BLaER1 (cell line): ENCODE measurements at regions not wholly inside any gene's neighbourhood (a gene's known extent, or its start where the extent isn't known, plus 50 kb on each side); places are given as distances from the start of the nearest gene placed in this dataset.
A peak's percentile ranks its signal among the peaks of the same experiment; 100 is the strongest.

ENCODE experiments used
- H3K27ac ChIP-seq: shearing (Covaris generic); formaldehyde crosslinking; 2 replicates; pipeline ENCODE4 v1.8.1; 2022
- H3K27me3 ChIP-seq: shearing (Covaris generic); formaldehyde crosslinking; 2 replicates; pipeline ENCODE4 v1.8.1; 2022
- H3K36me3 ChIP-seq: shearing (Covaris generic); formaldehyde crosslinking; 2 replicates; pipeline ENCODE4 v1.8.1; 2022
- H3K4me1 ChIP-seq: shearing (Covaris generic); formaldehyde crosslinking; 2 replicates; pipeline ENCODE4 v1.8.1; 2022
- H3K4me2 ChIP-seq: shearing (Covaris generic); formaldehyde crosslinking; 2 replicates; pipeline ENCODE4 v1.8.1; 2022
- H3K4me3 ChIP-seq: shearing (Covaris generic); formaldehyde crosslinking; 2 replicates; pipeline ENCODE4 v1.8.1; 2022
- H3K9ac ChIP-seq: shearing (Covaris generic); formaldehyde crosslinking; 2 replicates; pipeline ENCODE4 v1.8.1; 2022
- H3K9me3 ChIP-seq: shearing (Covaris generic); formaldehyde crosslinking; 2 replicates; pipeline ENCODE4 v1.8.1; 2022
- H4K20me1 ChIP-seq: shearing (Covaris generic); formaldehyde crosslinking; 2 replicates; pipeline ENCODE4 v1.8.1; 2022
- Cebpa-rat ChIP-seq: shearing (Covaris generic); IDR thresholded peaks from 2 replicates; pipeline ENCODE4 v1.8.1; 2022

DNA sequence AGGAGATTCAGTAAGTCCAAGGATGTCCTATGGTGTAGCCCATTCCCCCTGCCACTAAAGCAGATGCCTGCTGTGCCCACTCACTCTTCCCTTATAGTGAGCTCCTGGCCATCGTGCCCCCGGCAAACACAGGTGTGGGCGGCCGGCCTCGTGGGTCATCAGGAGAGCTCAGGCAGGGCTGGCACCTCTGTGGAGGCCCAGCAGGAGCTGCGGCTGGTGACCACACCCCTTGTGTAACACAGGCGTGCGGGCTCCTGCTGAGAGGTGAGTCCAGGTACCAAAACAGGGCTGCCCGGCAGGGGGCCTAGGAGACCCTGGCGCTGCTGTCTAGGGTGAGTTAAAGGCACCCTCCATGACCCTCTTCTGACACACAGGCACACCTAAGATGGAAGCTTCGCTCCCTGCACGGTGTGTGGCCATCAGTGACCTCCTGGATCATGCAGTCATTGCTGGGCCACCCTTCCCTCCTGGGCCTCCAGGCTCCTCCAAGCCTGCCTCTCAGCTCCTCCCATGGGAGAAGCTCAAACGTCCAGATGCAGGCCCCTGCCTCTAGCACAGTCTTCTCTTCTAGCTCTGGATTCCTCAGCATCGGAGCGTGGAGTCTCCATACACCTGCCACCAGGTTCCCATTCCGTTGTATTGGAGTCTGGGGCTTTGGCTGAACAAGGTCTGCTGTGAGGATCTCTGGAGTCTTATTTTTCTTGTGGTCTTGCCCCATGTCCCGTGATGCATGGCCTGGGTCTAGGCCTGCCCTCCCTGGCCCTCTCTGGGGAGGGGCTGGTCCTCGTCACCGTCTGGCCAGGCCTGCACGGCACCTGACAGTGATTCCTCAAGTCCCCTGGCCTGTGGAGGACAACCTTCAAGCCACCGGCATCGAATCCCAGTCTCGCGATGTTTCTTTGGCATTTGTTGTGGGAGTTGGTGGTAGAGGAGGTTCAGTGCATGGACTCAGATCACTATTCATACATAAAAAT, 246.9 kb downstream of the ACKR3 start:
- H3K27me3 ChIP-seq: no peaks in the 10 kb centered on the region
- no peaks in the 10 kb centered on the region for H3K36me3 ChIP-seq
- no peak for TF ChIP-seq Cebpa-rat
- no peak overlapping the region for H3K4me2 ChIP-seq
- H3K9me3 ChIP-seq: peaks cover under 1% of the 10 kb centered on the region; the same call in 1 of the 2 replicates
- no peak overlapping the region for H3K9ac ChIP-seq
- H3K27ac ChIP-seq: no peak overlapping the region; the same call in 1 of the 2 replicates
- H3K4me3 ChIP-seq: no peak overlapping the region
- no peaks in the 10 kb centered on the region for H3K4me1 ChIP-seq
- no peaks in the 10 kb centered on the region for H4K20me1 ChIP-seq

GRCh38 chr2:236818281-236819045, 248.8 kb downstream of the ACKR3 start:
- Histone ChIP-seq H3K27ac (no peak overlapping the region), H3K36me3 (no peaks in the 10 kb centered on the region), H3K4me2 (no peak overlapping the region), H4K20me1 (no peaks in the 10 kb centered on the region), H3K4me3 (no peak overlapping the region), H3K9ac (no peak overlapping the region), H3K9me3 (peaks cover 5% of the 10 kb centered on the region; the same call in 1 of the 2 replicates), H3K4me1 (no peaks in the 10 kb centered on the region), H3K27me3 (no peaks in the 10 kb centered on the region)
- TF ChIP-seq Cebpa-rat: no peak

GRCh38 chr2:236819275-236820002, 249.8 kb downstream of the ACKR3 start:
- H3K27me3 ChIP-seq: no peaks in the 10 kb centered on the region
- H3K4me2 ChIP-seq: no peak overlapping the region
- no peak overlapping the region for H3K9ac ChIP-seq
- peaks cover 5% of the 10 kb centered on the region; the same call in 1 of the 2 replicates for H3K9me3 ChIP-seq
- no peak overlapping the region for H3K4me3 ChIP-seq
- no peaks in the 10 kb centered on the region for H3K36me3 ChIP-seq
- no peaks in the 10 kb centered on the region for H3K4me1 ChIP-seq
- no peak overlapping the region for H3K27ac ChIP-seq
- no peak for TF ChIP-seq Cebpa-rat
- no peaks in the 10 kb centered on the region for H4K20me1 ChIP-seq

DNA sequence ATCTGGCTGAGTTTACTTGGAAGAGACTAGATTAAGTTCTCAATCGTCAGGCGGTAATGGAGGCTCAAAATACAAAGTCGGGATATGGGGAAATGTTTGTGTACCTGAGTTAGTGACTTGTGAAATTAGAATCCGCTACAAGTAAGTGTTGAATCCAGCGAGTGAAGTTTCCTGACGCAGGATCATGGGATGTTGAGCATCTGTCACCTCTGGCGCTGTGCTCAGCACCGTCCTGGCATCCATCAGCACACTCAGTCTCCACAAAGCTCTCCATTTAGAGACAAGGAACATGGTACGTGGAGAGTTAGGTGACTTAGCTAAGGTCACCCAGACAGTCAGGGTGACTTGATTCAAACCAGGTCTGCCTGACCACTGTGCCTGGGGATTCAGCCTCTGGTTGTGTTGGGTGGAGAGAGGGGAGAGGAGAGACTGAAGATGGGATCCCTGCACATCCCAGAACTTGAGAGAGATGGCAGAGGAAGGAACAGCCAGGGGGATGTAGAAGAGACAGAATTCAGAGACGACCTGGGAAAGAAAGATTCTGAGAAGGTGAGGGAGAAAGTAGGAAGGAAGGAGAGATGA, 251.2 kb downstream of the ACKR3 start:
- H3K9ac ChIP-seq: no peak overlapping the region
- no peak for TF ChIP-seq Cebpa-rat
- H3K36me3 ChIP-seq: no peaks in the 10 kb centered on the region
- no peaks in the 10 kb centered on the region for H3K27me3 ChIP-seq
- H3K9me3 ChIP-seq: peaks cover 5% of the 10 kb centered on the region; the same call in 1 of the 2 replicates
- H3K4me1 ChIP-seq: peaks cover 3% of the 10 kb centered on the region
- H3K4me3 ChIP-seq: no peak overlapping the region
- no peaks in the 10 kb centered on the region for H4K20me1 ChIP-seq
- H3K4me2 ChIP-seq: no peak overlapping the region
- no peak overlapping the region for H3K27ac ChIP-seq

DNA sequence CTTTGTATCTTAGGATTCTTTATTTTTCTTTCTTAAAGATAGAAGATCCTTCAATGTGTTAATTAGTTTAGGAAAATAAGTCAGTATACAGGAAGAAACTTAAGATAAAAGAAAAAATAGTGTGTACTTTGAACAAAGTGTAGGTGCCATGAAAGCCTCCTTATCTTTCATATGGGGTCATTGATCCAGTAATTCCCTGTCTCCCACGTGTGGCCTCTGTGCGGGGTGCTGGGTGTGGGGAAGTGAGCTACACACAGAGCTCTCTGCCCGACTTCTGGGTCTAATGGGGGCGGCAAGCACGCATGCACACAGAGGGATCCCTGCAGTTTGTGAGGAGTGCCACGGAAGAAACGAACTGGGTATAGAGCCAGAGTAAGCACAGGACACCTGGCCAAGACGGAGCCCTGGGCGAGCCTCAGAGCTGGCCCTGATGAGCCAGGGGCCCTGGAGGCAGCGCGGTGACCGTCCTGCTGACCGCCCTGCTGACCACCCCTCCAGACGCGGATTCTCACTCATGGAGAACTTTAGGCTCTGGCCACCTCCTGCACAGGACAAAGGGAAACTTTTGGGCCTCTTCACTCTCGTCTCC, 253.5 kb downstream of the ACKR3 start:
- Histone ChIP-seq H3K36me3 (no peaks in the 10 kb centered on the region), H3K27me3 (no peaks in the 10 kb centered on the region), H4K20me1 (no peaks in the 10 kb centered on the region), H3K4me2 (no peak overlapping the region), H3K4me3 (no peak overlapping the region), H3K4me1 (peaks cover 16% of the 10 kb centered on the region), H3K27ac (no peak overlapping the region), H3K9me3 (peaks cover 5% of the 10 kb centered on the region; the same call in 1 of the 2 replicates), H3K9ac (no peak overlapping the region)
- no peak for TF ChIP-seq Cebpa-rat

DNA sequence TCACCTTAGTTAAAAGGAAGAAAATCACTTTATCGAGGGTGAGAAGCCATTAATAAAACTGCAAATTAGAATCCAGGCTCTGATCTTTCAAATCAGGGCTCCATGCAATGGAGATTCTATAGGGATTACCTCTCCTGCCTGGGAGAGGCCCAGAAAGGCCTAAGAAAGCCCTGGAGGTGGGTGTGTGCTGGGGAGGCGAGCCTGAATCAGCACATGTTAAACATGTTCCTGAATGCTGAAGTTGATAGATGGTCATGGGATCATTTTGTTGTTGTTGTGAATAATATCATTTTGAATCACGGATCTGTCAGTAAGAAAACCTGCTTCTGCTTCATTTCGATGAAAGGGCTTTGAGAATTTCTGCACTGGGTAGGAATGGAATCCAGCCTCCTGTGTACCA, 254.3 kb downstream of the ACKR3 start:
- no peak overlapping the region for H3K9ac ChIP-seq
- H3K4me1 ChIP-seq: peaks cover 16% of the 10 kb centered on the region
- no peaks in the 10 kb centered on the region for H4K20me1 ChIP-seq
- no peaks in the 10 kb centered on the region for H3K27me3 ChIP-seq
- H3K27ac ChIP-seq: no peak overlapping the region
- no peaks in the 10 kb centered on the region for H3K36me3 ChIP-seq
- no peak for TF ChIP-seq Cebpa-rat
- no peak overlapping the region for H3K4me2 ChIP-seq
- H3K4me3 ChIP-seq: no peak overlapping the region
- H3K9me3 ChIP-seq: peaks cover 5% of the 10 kb centered on the region; the same call in 1 of the 2 replicates

DNA sequence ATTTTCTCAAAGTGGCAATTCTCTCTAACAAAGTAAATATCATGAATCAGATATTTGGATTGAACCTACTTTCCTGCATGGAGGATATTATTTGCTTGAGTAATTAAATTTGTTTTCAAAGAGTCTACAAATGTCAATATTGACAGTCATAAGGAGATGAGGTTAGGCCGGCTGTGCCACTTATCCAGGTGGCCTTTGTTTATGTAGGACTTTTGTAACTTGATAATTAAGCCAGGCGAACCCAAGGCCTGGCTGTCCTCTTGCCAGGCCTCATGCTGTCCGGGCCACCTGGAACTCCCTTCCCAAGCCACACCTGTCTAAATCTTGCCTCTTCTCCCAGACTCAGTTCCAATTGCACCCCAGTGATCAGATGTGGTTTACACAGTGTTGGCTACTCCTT, 255.2 kb downstream of the ACKR3 start:
- H3K27me3 ChIP-seq: no peaks in the 10 kb centered on the region
- no peaks in the 10 kb centered on the region for H4K20me1 ChIP-seq
- H3K9me3 ChIP-seq: peaks cover 5% of the 10 kb centered on the region; the same call in 1 of the 2 replicates
- no peak overlapping the region for H3K27ac ChIP-seq
- no peak for TF ChIP-seq Cebpa-rat
- no peak overlapping the region for H3K4me3 ChIP-seq
- H3K4me2 ChIP-seq: no peak overlapping the region
- peaks cover 16% of the 10 kb centered on the region for H3K4me1 ChIP-seq
- no peak overlapping the region for H3K9ac ChIP-seq
- H3K36me3 ChIP-seq: no peaks in the 10 kb centered on the region

DNA sequence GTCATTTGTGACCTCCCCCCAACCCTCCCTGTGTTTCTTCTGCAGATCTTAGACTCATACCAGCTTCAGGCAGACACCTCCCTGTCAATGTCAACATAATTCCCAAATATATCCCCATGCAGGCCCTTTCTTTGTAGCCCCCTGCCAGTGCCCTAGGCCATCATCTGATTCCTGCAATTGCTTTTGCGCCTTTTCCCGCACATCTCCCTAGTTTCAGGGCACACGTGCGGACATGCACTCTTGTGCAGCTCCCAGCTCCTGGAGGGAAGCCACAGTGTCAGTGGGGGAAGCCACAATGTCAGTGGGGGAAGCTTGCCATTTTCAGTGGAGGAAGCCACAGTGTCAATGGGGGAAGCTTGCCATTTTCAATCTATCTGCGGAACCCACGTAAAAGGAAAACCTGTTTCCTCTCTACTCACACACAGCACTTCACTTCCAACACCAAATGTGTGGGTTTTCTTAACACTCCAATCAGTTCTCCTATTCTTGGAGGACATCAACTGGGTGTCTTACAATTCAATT, 256.4 kb downstream of the ACKR3 start:
- no peaks in the 10 kb centered on the region for H4K20me1 ChIP-seq
- no peak overlapping the region for H3K9ac ChIP-seq
- no peak for TF ChIP-seq Cebpa-rat
- peaks cover 16% of the 10 kb centered on the region for H3K4me1 ChIP-seq
- no peaks in the 10 kb centered on the region for H3K36me3 ChIP-seq
- peaks cover 5% of the 10 kb centered on the region; the same call in 1 of the 2 replicates for H3K9me3 ChIP-seq
- H3K27me3 ChIP-seq: no peaks in the 10 kb centered on the region
- H3K4me3 ChIP-seq: no peak overlapping the region
- H3K4me2 ChIP-seq: peak overlapping the region; percentile 46
- no peak overlapping the region for H3K27ac ChIP-seq
